HEK293T (cell line): ENCODE measurements at regions not wholly inside any gene's neighbourhood (a gene's known extent, or its start where the extent isn't known, plus 50 kb on each side); places are given as distances from the start of the nearest gene placed in this dataset.

ENCODE experiments used
- BHLHE40 ChIP-seq: fragments of 450-650 bp; IDR thresholded peaks from 2 replicates; pipeline ENCODE4 v1.6.1; 2016; ENCODE audit warnings: mild to moderate bottlenecking, moderate library complexity, borderline replicate concordance
- FOXA1 ChIP-seq: fragments of 450-650 bp; IDR thresholded peaks from 2 replicates; pipeline ENCODE4 v1.6.1; 2016; ENCODE audit warnings: mild to moderate bottlenecking
- FOXK2 ChIP-seq: fragments of 450-650 bp; IDR thresholded peaks from 2 replicates; pipeline ENCODE4 v1.6.1; 2016; ENCODE audit warnings: mild to moderate bottlenecking
- FOXM1 ChIP-seq: fragments of 450-650 bp; IDR thresholded peaks from 2 replicates; pipeline ENCODE4 v1.6.1; 2017; ENCODE audit warnings: mild to moderate bottlenecking, borderline replicate concordance
- HDGF ChIP-seq: fragments of 450-650 bp; IDR thresholded peaks from 2 replicates; pipeline ENCODE4 v1.6.1; 2017; ENCODE audit warnings: antibody characterized with exemption, borderline replicate concordance
- L3MBTL2 ChIP-seq: fragments of 450-650 bp; conservative IDR thresholded peaks from 2 replicates; pipeline ENCODE4 v1.6.1; 2016; ENCODE audit warnings: mild to moderate bottlenecking
- LEF1 ChIP-seq: fragments of 450-650 bp; IDR thresholded peaks from 2 replicates; pipeline ENCODE4 v1.6.1; 2017; ENCODE audit warnings: mild to moderate bottlenecking, borderline replicate concordance
- SP1 ChIP-seq: fragments of 450-650 bp; IDR thresholded peaks from 2 replicates; pipeline ENCODE4 v1.6.1; 2017
- SUZ12 ChIP-seq: fragments of 450-650 bp; IDR thresholded peaks from 2 replicates; pipeline ENCODE4 v1.6.1; 2016; ENCODE audit warnings: mild to moderate bottlenecking
- TARDBP ChIP-seq: fragments of 450-650 bp; IDR thresholded peaks from 2 replicates; pipeline ENCODE4 v1.6.1; 2016

- TF ChIP-seq LEF1 (no peak), SP1 (no peak), FOXA1 (no peak), TARDBP (no peak), SUZ12 (no peak), BHLHE40 (no peak), L3MBTL2 (no peak), FOXK2 (no peak), FOXM1 (no peak), HDGF (no peak)
Measured at GRCh38 chr5:175094461-175094860, 349.5 kb downstream of the DRD1 start.
